GM12892 (cell line): ENCODE measurements at regions not wholly inside any gene's neighbourhood (a gene's known extent, or its start where the extent isn't known, plus 50 kb on each side); places are given as distances from the start of the nearest gene placed in this dataset.

ENCODE experiments used
- POLR2A ChIP-seq: IDR thresholded peaks from 2 replicates; pipeline ENCODE4 v1.6.1; 2011; ENCODE audit warnings: low read depth, low read length, control low read depth
- POLR2AphosphoS5 ChIP-seq: IDR thresholded peaks from 2 replicates; pipeline ENCODE4 v1.6.1; 2011; ENCODE audit warnings: low read depth, low read length, control low read depth

GRCh38 chr18:76275727-76276313 lies 219.2 kb downstream of the ZNF516 start:
- no peak for TF ChIP-seq POLR2AphosphoS5
- no peak for TF ChIP-seq POLR2A
